GM19025 (cell line): ENCODE measurements at regions not wholly inside any gene's neighbourhood (a gene's known extent, or its start where the extent isn't known, plus 50 kb on each side); places are given as distances from the start of the nearest gene placed in this dataset.
A peak's percentile ranks its signal among the peaks of the same experiment; 100 is the strongest.
"Not testable (repeated sequence)": the region's sequence is repeated elsewhere in the genome, so short reads cannot be mapped to it uniquely, and the experiment has no call there.

Experiments used
- ATAC-seq: cut with Tn5 transposase; IDR thresholded peaks from one replicate; pipeline ENCODE4 v1.9.1; 2021; ENCODE audit warnings: mild to moderate bottlenecking, low read depth, moderate library complexity; ENCODE audit not compliant: unreplicated experiment

GRCh38 chr2:34004936-34005335 is 405.8 kb upstream of the FAM98A start:
- ATAC-seq, result no peak

- ATAC-seq, result no peak
These were observed 404.7 kb upstream of the FAM98A start for GRCh38 chr2:34003795-34004194.

GRCh38 chr2:34001557-34001956 is 402.5 kb upstream of the FAM98A start:
- no peak for ATAC-seq

- no peak for ATAC-seq
These were observed 385.0 kb upstream of the FAM98A start for GRCh38 chr2:33984131-33984530.

- no peak for ATAC-seq
These were observed 379.4 kb upstream of the FAM98A start for GRCh38 chr2:33978471-33978870.

GRCh38 chr2:33975498-33975897 is 376.4 kb upstream of the FAM98A start:
- ATAC-seq, result no peak

GRCh38 chr2:33967103-33967502 is 368.0 kb upstream of the FAM98A start:
- no peak for ATAC-seq

- ATAC-seq, result no peak
These were observed 359.5 kb upstream of the FAM98A start for GRCh38 chr2:33958591-33958990.

GRCh38 chr2:33949371-33949770 is 350.3 kb upstream of the FAM98A start:
- ATAC-seq, result no peak

- no peak for ATAC-seq
These were observed 347.1 kb upstream of the FAM98A start for GRCh38 chr2:33946193-33946592.

GRCh38 chr2:33933203-33933602 is 334.1 kb upstream of the FAM98A start:
- no peak for ATAC-seq

- no peak for ATAC-seq
These were observed 332.1 kb upstream of the FAM98A start for GRCh38 chr2:33931164-33931563.

GRCh38 chr2:33929467-33929866 is 330.4 kb upstream of the FAM98A start:
- peak; percentile 86 for ATAC-seq

GRCh38 chr2:33927756-33928155 is 328.7 kb upstream of the FAM98A start:
- ATAC-seq, result no peak

GRCh38 chr2:33925311-33925710 is 326.2 kb upstream of the FAM98A start:
- ATAC-seq, result no peak

- no peak for ATAC-seq
These were observed 325.6 kb upstream of the FAM98A start for GRCh38 chr2:33924586-33925169.

- ATAC-seq, result no peak
These were observed 318.2 kb upstream of the FAM98A start for GRCh38 chr2:33917252-33917651.

GRCh38 chr2:33913071-33913616 is 314.0 kb upstream of the FAM98A start:
- no peak for ATAC-seq

GRCh38 chr2:33911327-33911726 is 312.2 kb upstream of the FAM98A start:
- no peak for ATAC-seq

GRCh38 chr2:33909945-33910695 is 311.0 kb upstream of the FAM98A start:
- ATAC-seq, result no peak

- no peak for ATAC-seq
These were observed 308.8 kb upstream of the FAM98A start for GRCh38 chr2:33907866-33908265.

GRCh38 chr2:33906129-33906528 is 307.0 kb upstream of the FAM98A start:
- not testable (repeated sequence) for ATAC-seq
